IMR-90 (cell line): ENCODE measurements at regions not wholly inside any gene's neighbourhood (a gene's known extent, or its start where the extent isn't known, plus 50 kb on each side); places are given as distances from the start of the nearest gene placed in this dataset.

Experiments used
- ATAC-seq: fragments of 200-7000 bp; cut with Tn5 transposase; 2 replicates; pipeline ENCODE4 v1.9.1; 2020; ENCODE audit warnings: low read depth, mild to moderate bottlenecking, moderate library complexity
- BruUV-seq: library from RNA; stranded (reverse); fragments of 400-500 nt; replicated peaks from 2 replicates; lab custom pipeline; 2021; lab: Mats Ljungman, UMichigan
- CTCF ChIA-PET: fragments of 300-600 bp; formaldehyde crosslinking; extraction: SDS; loops from one replicate; lab custom pipeline; 2021; ENCODE audit warnings: antibody characterized with exemption; lab: Yijun Ruan, JAX
- POLR2A ChIA-PET: fragments of 300-600 bp; sonication (Branson Sonifier 250); formaldehyde crosslinking; loops from one replicate; lab custom pipeline; 2022; ENCODE audit warnings: antibody characterized with exemption; ENCODE audit not compliant: unreplicated experiment; lab: Charles Lee
- DNase-seq: peaks from one replicate; pipeline ENCODE4 v3.0.0; 2013
- H2AFZ ChIP-seq: replicated peaks from 2 replicates; pipeline ENCODE3; 2013; ENCODE audit warnings: low read length, mild to moderate bottlenecking; ENCODE audit not compliant: poor library complexity
- H2AK5ac ChIP-seq: 2 replicates; pipeline ENCODE4 v1.6.1; 2013; ENCODE audit warnings: low read depth, low read length, inconsistent platforms
- H2AK9ac ChIP-seq: replicated peaks from 2 replicates; pipeline ENCODE3; 2013; ENCODE audit warnings: mild to moderate bottlenecking, low read depth, low read length, moderate library complexity; ENCODE audit not compliant: poor library complexity
- H2BK120ac ChIP-seq: 2 replicates; pipeline ENCODE4 v1.6.1; 2013; ENCODE audit warnings: low read depth, low read length, inconsistent platforms
- H2BK15ac ChIP-seq: 3 replicates; pipeline ENCODE4 v1.6.1; 2013; ENCODE audit warnings: low read depth, low read length, inconsistent platforms
- H2BK20ac ChIP-seq: 2 replicates; pipeline ENCODE4 v1.6.1; 2013; ENCODE audit warnings: low read depth, mild to moderate bottlenecking, inconsistent platforms, low read length, moderate library complexity
- H2BK5ac ChIP-seq: 2 replicates; pipeline ENCODE4 v1.6.1; 2013; ENCODE audit warnings: mild to moderate bottlenecking, low read depth, low read length, inconsistent platforms; ENCODE audit not compliant: poor library complexity, severe bottlenecking
- H3K14ac ChIP-seq: replicated peaks from 2 replicates; pipeline ENCODE4 v1.6.1; 2013; ENCODE audit warnings: low read depth, low read length, inconsistent platforms
- H3K18ac ChIP-seq: 2 replicates; pipeline ENCODE4 v1.6.1; 2013; ENCODE audit warnings: low read depth, low read length, control low read depth
- H3K23ac ChIP-seq: 2 replicates; pipeline ENCODE4 v1.6.1; 2013; ENCODE audit warnings: low read depth, low read length, inconsistent platforms
- H3K27ac ChIP-seq: 2 replicates; pipeline ENCODE4 v1.5.1; 2013; ENCODE audit warnings: mild to moderate bottlenecking, control low read depth, low read length; ENCODE audit not compliant: insufficient read depth
- H3K27me3 ChIP-seq: 2 replicates; pipeline ENCODE4 v1.6.1; 2013; ENCODE audit warnings: low read length; ENCODE audit not compliant: control insufficient read depth, insufficient read depth
- H3K36me3 ChIP-seq: 2 replicates; pipeline ENCODE4 v1.6.1; 2013; ENCODE audit warnings: low read length, mixed read lengths; ENCODE audit not compliant: control insufficient read depth, insufficient read depth
- H3K4ac ChIP-seq: 2 replicates; pipeline ENCODE4 v1.6.1; 2013; ENCODE audit warnings: low read depth, low read length, inconsistent platforms
- H3K4me1 ChIP-seq: 2 replicates; pipeline ENCODE4 v1.6.1; 2013; ENCODE audit warnings: low read length, mixed read lengths; ENCODE audit not compliant: control insufficient read depth, insufficient read depth
- H3K4me2 ChIP-seq: 2 replicates; pipeline ENCODE4 v1.6.1; 2013; ENCODE audit warnings: low read depth, mild to moderate bottlenecking, control low read depth, low read length, moderate library complexity
- H3K4me3 ChIP-seq: 2 replicates; pipeline ENCODE4 v1.5.1; 2013; ENCODE audit warnings: low read depth, mild to moderate bottlenecking, control low read depth, low read length, moderate library complexity; ENCODE audit not compliant: insufficient read depth
- H3K56ac ChIP-seq: 2 replicates; pipeline ENCODE4 v1.6.1; 2013; ENCODE audit warnings: low read length, inconsistent platforms; ENCODE audit not compliant: insufficient read depth; ENCODE audit errors: extremely low read depth
- H3K79me1 ChIP-seq, 2 experiments: 2 replicates each; pipeline ENCODE4 v1.6.1; 2013; ENCODE audit warnings: low read length in 2 of 2, inconsistent platforms in 1 of 2, low read depth in 1 of 2
- H3K9ac ChIP-seq: 2 replicates; pipeline ENCODE4 v1.6.1; 2013; ENCODE audit warnings: low read depth, low read length, control low read depth
- H3K9me1 ChIP-seq: 2 replicates; pipeline ENCODE4 v1.6.1; 2013; ENCODE audit warnings: low read length, inconsistent platforms; ENCODE audit not compliant: insufficient read depth
- H3K9me3 ChIP-seq: 2 replicates; pipeline ENCODE4 v1.6.1; 2013; ENCODE audit warnings: low read length; ENCODE audit not compliant: control insufficient read depth, insufficient read depth
- H4K20me1 ChIP-seq: 2 replicates; pipeline ENCODE4 v1.6.1; 2013; ENCODE audit warnings: low read length, inconsistent platforms; ENCODE audit not compliant: insufficient read depth
- H4K5ac ChIP-seq: 2 replicates; pipeline ENCODE4 v1.6.1; 2013; ENCODE audit warnings: mild to moderate bottlenecking, low read depth, low read length, control low read depth
- H4K8ac ChIP-seq, 2 experiments: 2 replicates each; pipeline ENCODE4 v1.6.1; 2013; ENCODE audit warnings: low read depth in 2 of 2, low read length in 2 of 2, control low read depth in 1 of 2, inconsistent platforms in 1 of 2
- H4K91ac ChIP-seq: 2 replicates; pipeline ENCODE4 v1.6.1; 2013; ENCODE audit warnings: low read depth, low read length, inconsistent platforms; ENCODE audit not compliant: insufficient read depth
- BHLHE40 ChIP-seq: fragments of 150-350 bp; IDR thresholded peaks from 2 replicates; pipeline ENCODE4 v1.6.1; 2016; ENCODE audit warnings: mild to moderate bottlenecking, low read depth, low read length
- CEBPB ChIP-seq: IDR thresholded peaks from 2 replicates; pipeline ENCODE4 v1.6.1; 2012; ENCODE audit warnings: low read depth, low read length, improper control_type of control experiment
- CHD1 ChIP-seq: IDR thresholded peaks from 2 replicates; pipeline ENCODE4 v1.6.1; 2012; ENCODE audit warnings: low read depth, low read length, improper control_type of control experiment
- CTCF ChIP-seq: conservative IDR thresholded peaks from 2 replicates; pipeline ENCODE4 v1.5.1; 2012; ENCODE audit warnings: mild to moderate bottlenecking, low read depth, low read length, improper control_type of control experiment
- ELK1 ChIP-seq: fragments of 150-350 bp; IDR thresholded peaks from 2 replicates; pipeline ENCODE4 v1.6.1; 2016; ENCODE audit warnings: low read depth, mild to moderate bottlenecking, low read length, moderate library complexity, borderline replicate concordance
- FOS ChIP-seq: fragments of 150-350 bp; IDR thresholded peaks from 2 replicates; pipeline ENCODE4 v1.6.1; 2016; ENCODE audit warnings: low read depth, low read length
- MAFK ChIP-seq: IDR thresholded peaks from 2 replicates; pipeline ENCODE4 v1.6.1; 2012; ENCODE audit warnings: low read depth, low read length, improper control_type of control experiment
- MAZ ChIP-seq: IDR thresholded peaks from 2 replicates; pipeline ENCODE4 v1.6.1; 2012; ENCODE audit warnings: low read depth, mild to moderate bottlenecking, low read length, improper control_type of control experiment, moderate library complexity, borderline replicate concordance
- MXI1 ChIP-seq: IDR thresholded peaks from 2 replicates; pipeline ENCODE4 v1.6.1; 2012; ENCODE audit warnings: low read depth, mild to moderate bottlenecking, low read length, moderate library complexity, borderline replicate concordance
- NFE2L2 ChIP-seq: fragments of 150-350 bp; IDR thresholded peaks from 2 replicates; pipeline ENCODE4 v1.6.1; 2016; ENCODE audit warnings: low read depth, mild to moderate bottlenecking, low read length
- POLR2A ChIP-seq: IDR thresholded peaks from 2 replicates; pipeline ENCODE4 v1.6.1; 2012; ENCODE audit warnings: mild to moderate bottlenecking, low read depth, low read length
- RAD21 ChIP-seq: IDR thresholded peaks from 2 replicates; pipeline ENCODE4 v1.6.1; 2012; ENCODE audit warnings: low read length, improper control_type of control experiment
- RCOR1 ChIP-seq: IDR thresholded peaks from 2 replicates; pipeline ENCODE4 v1.6.1; 2012; ENCODE audit warnings: mild to moderate bottlenecking, low read length, improper control_type of control experiment; ENCODE audit not compliant: insufficient replicate concordance
- RFX5 ChIP-seq: IDR thresholded peaks from 2 replicates; pipeline ENCODE4 v1.8.0; 2012; ENCODE audit warnings: low read depth, mild to moderate bottlenecking, low read length, moderate library complexity
- USF2 ChIP-seq: fragments of 150-350 bp; IDR thresholded peaks from 2 replicates; pipeline ENCODE4 v1.6.1; 2017; ENCODE audit warnings: mild to moderate bottlenecking, antibody characterized with exemption, low read length, low read depth
- WGBS, 2 experiments: methylation state at CpG; one replicate each; pipeline versions ENCODE4 v1.1.5 to v1.1.7; 2013; ENCODE audit warnings: missing lambda C conversion rate in 2 of 2; ENCODE audit not compliant: insufficient read length in 1 of 2; ENCODE audit errors: extremely low coverage in 2 of 2; 5-methylcytosine and 5-hydroxymethylcytosine counted together
- dilution Hi-C: fragments of 300-500 bp; cut with HindIII; formaldehyde crosslinking; loops from one replicate; pipeline ENCODE4 v1.14.3; 2018; ENCODE audit warnings: low sequenced_read_pairs; ENCODE audit not compliant: unreplicated experiment
- in situ Hi-C: fragments of 300-500 bp; cut with MboI; formaldehyde crosslinking; loops from 3 replicates; pipeline ENCODE4 v1.14.3; 2019; ENCODE audit warnings: low sequenced_read_pairs, inconsistent platforms, mixed read lengths
- intact Hi-C: fragments of 100-400 bp; cut with micrococcal nuclease; formaldehyde crosslinking; loops from 2 replicates; pipeline ENCODE4 v1.10.0; 2022

DNA sequence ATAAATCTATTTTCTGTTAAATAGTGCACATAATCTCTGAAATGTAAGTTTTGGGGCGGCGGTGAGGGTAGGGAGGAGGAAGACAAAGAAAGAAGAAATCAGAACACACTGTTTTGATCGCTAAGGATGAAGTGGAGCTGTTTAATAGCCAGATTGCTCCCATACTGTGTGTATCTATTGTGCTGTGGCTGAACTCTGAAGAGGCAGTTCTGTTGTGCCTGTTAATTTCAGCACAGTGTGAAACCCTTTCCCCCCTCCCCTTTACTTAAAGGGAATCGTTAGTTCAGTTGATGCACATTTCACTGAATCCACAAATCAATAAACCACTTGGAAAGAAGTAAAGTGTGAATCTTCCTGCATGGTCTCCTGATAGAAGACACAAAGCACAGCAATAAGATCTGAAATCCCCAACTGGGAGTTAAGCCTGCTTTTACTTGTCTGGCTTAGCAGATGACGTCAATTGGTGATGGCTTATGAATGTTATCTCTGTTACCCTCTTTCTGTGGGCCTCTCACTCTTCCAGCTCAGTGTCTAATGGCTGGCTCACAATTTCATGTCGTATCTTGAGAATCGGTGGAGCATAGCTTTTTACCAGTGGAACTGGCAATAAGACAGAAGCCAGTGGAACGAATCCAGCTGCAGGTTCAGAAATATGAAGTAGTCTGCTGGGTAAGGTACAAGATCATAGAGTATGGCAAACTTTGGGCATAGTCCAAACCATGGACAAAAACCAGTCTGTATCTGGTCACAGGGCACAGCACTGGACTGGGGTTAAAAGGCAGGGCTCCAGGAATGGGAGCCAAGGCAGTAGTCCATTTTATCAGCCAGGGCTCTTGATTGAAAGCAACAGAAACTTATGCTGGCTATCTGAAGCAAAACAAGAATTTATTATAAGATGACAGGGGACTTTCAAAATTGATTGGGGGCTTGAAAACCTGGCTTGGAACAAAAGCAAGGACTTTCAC is 413.5 kb upstream of the SEL1L start:
- no peak overlapping the region for H2AK5ac ChIP-seq
- CTCF ChIA-PET, result no interaction called here
- intact Hi-C loops, result no loop called here
- no peaks in the 10 kb centered on the region for H3K27me3 ChIP-seq
- no peak overlapping the region for H4K91ac ChIP-seq
- no peak overlapping the region for H3K9ac ChIP-seq
- no peaks in the 10 kb centered on the region for H3K79me1 ChIP-seq
- no peaks in the 10 kb centered on the region for H3K4me1 ChIP-seq
- no peak overlapping the region for H3K4me2 ChIP-seq
- H3K9me1 ChIP-seq, result no peaks in the 10 kb centered on the region
- no peak overlapping the region for H2BK5ac ChIP-seq
- no peak overlapping the region for H3K18ac ChIP-seq
- no peak overlapping the region for H4K5ac ChIP-seq
- no peak overlapping the region for H2BK20ac ChIP-seq
- POLR2A ChIA-PET, result no interaction called here
- no peak overlapping the region for H2AK9ac ChIP-seq
- no peak overlapping the region for H4K8ac ChIP-seq
- no peak for DNase-seq
- H3K36me3 ChIP-seq, result no peaks in the 10 kb centered on the region
- H3K56ac ChIP-seq, result no peak overlapping the region
- dilution Hi-C loops, result no loop called here
- no CpG with 5 or more reads among the region's 8 CpGs for WGBS, 2 experiments
- H2AFZ ChIP-seq, result no peak overlapping the region
- no peak overlapping the region for H2BK120ac ChIP-seq
- no peak overlapping the region for H2BK15ac ChIP-seq
- in situ Hi-C loops, result no loop called here
- no peak overlapping the region for H3K23ac ChIP-seq
- peaks cover 11% of the 10 kb centered on the region; the same call in 1 of the 2 replicates for H3K9me3 ChIP-seq
- no peak overlapping the region for H3K27ac ChIP-seq
- no peak overlapping the region for H3K14ac ChIP-seq
- no peak overlapping the region for H3K4me3 ChIP-seq
- no peak for ATAC-seq
- no peaks in the 10 kb centered on the region for H4K20me1 ChIP-seq
- BruUV-seq, result no TSS peak
- no peak overlapping the region for H3K4ac ChIP-seq
- TF ChIP-seq RAD21 (no peak), CEBPB (no peak), ELK1 (no peak), POLR2A (no peak), MAFK (no peak), RCOR1 (no peak), MXI1 (no peak), FOS (no peak), NFE2L2 (no peak), CTCF (no peak), USF2 (no peak), MAZ (no peak), RFX5 (no peak), BHLHE40 (no peak), CHD1 (no peak)
